ENCODE measurements at regions not wholly inside any gene's neighbourhood (a gene's known extent, or its start where the extent isn't known, plus 50 kb on each side); places are given as distances from the start of the nearest gene placed in this dataset.

- in situ Hi-C loops (cut with HindIII; ENCODE audit: low pct_unique_long_range_greater_than_20kb, low sequenced_read_pairs), result no loop called here
- DNase-seq (ENCODE audit: low read depth, low spot score), result no peak
Observed at GRCh38 chr3:144429719-144430121, 458.1 kb downstream of the DIPK2A start.

- in situ Hi-C loops (cut with HindIII; ENCODE audit: low pct_unique_long_range_greater_than_20kb, low sequenced_read_pairs), result no loop called here
- DNase-seq (ENCODE audit: low read depth, low spot score), result no peak
Observed at GRCh38 chr3:144431134-144431533, 459.5 kb downstream of the DIPK2A start.

DNA sequence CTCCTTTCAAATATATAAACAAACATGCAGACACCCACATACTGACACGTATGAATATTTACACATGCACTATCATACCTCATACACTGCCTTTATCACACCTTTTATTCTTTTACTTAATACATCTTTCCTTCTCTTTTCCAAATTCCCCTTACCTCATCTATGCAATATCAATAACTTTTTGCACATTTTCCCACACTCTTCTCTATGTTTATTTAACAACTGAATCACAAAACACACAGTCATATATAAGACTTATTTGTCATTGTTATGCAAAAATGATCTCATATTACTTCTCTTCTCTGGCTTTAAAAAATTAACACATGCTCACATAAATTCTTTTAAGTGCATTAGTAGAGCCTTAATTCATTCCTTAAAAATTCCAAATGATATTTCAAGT is 461.4 kb downstream of the DIPK2A start:
- in situ Hi-C loops (cut with HindIII; ENCODE audit: low pct_unique_long_range_greater_than_20kb, low sequenced_read_pairs), result no loop called here
- DNase-seq (ENCODE audit: low read depth, low spot score), result no peak

DNA sequence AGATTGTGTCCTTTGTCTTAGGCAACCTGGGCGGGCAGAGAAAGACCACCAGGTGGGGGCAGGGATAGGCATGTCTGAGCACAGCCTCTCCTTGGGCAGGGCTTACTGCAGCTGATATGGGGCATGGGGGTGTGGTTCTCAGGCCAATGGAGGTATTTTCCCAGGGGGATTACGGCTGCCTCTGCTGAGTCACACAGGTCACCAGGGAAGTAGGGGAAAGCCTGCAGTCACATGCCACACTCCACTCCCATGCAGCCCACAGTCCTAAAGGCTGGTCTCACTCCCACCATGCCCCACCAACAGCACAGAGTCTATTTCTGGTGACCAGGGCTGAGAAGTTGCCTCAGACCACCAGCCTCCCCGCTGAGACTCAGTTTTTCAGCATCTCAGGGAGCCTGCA is 466.4 kb downstream of the DIPK2A start:
- in situ Hi-C loops (cut with HindIII; ENCODE audit: low pct_unique_long_range_greater_than_20kb, low sequenced_read_pairs), result no loop called here

DNA sequence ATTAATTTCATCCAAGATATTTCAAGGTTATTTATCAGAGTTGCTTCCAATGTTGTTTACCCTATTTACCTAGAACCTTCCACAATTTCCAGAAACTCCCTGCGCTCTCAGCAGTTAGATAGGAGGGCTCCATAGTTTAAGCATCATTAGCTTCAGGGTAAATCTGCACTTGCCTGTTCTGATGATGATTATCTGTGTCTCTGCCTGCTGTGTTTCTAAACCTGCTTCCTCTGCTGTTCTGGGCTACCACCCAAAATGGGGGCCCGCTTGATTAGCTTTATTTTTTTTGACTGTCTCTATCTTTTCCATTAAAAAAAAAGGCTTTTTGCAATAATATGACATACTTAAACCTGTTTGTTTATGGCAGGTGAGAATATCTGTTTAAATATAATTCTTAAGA is 472.4 kb downstream of the DIPK2A start:
- DNase-seq (ENCODE audit: low read depth, low spot score), result no peak
- in situ Hi-C loops (cut with HindIII; ENCODE audit: low pct_unique_long_range_greater_than_20kb, low sequenced_read_pairs), result no loop called here

More for the DNA sequence above, 466.4 kb downstream of the DIPK2A start:
- DNase-seq (ENCODE audit: low read depth, low spot score), result no peak

DNA sequence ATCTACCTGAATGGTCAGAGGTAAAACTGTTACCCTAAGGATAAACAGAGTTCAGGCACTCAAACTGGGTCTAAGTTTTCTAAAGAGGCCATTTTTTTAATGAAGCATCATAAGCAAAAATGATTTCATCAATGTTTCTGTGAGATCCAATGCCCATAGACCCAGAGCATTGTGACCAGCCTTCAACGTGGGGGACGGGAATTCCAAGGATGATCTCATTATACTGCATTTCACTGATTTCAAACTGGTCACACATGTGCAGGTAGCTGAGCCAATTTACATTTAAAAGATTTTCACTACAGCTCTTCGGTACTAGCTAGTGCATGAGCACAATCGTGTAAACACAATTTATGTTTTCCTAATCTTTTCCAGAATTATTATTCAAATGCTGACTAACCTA is 472.9 kb downstream of the DIPK2A start:
- DNase-seq (ENCODE audit: low read depth, low spot score), result no peak
- in situ Hi-C loops (cut with HindIII; ENCODE audit: low pct_unique_long_range_greater_than_20kb, low sequenced_read_pairs), result no loop called here

GRCh38 chr3:144455841-144456440 is 484.3 kb downstream of the DIPK2A start:
- in situ Hi-C loops (cut with HindIII; ENCODE audit: low pct_unique_long_range_greater_than_20kb, low sequenced_read_pairs), result no loop called here
- DNase-seq (ENCODE audit: low read depth, low spot score), result no peak

DNA sequence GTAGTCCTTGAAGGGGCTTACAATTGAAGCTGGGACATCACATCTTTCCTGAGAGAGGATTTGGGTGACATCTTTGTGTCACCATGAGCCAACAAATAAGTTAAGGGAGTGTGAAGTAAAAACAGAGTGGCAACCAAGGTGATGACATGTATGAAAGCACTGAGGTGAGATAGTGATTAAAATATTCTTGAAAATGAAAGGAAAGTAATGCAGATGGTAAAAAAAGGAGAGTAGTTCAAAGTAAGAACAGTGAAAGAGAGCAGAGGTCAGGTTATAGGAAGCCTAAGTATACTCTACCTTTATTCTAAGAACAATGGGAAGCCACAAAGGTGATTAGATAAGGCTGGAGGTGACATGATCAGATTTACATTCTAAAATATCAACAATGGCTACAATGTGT is 486.1 kb downstream of the DIPK2A start:
- in situ Hi-C loops (cut with HindIII; ENCODE audit: low pct_unique_long_range_greater_than_20kb, low sequenced_read_pairs), result no loop called here
- DNase-seq (ENCODE audit: low read depth, low spot score), result no peak

DNA sequence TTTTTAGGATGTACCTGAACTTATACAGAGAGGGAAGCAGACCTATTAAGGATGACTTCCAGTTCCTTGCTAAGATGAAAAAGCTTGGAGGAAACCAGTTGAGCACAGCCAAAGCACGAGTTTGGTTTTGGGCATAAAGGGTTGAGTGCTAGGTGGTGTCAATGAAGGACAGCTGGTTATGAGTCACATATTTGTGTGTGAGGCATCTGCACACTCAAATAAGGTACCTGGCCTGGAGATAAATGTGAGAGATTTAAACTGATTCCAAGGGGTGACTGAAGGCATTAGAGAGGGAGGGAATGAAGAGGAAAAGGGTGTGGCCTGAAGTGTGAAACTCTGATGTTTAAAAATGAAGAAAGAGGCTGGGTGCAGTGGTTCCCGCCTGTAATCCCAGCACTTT is 486.7 kb downstream of the DIPK2A start:
- DNase-seq (ENCODE audit: low read depth, low spot score), result no peak
- in situ Hi-C loops (cut with HindIII; ENCODE audit: low pct_unique_long_range_greater_than_20kb, low sequenced_read_pairs), result no loop called here

DNA sequence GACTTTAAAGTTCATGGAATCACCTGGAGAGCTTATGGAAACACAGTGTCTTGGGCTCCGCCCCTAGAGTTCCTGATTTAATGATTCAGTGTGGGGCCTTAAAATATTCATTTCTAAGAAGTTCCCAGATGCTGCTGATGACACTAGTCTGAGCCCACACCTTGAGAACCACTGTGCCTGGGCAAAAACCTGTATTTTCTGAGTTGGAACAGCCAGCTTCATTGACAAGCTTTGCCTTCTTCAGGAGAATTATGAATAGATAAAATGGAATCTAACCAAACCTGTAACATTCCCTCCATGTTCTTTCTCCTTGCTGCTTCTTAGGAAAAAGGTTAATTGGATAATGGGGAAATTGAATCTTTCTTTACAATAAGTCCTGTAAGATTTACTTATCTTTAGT is 490.7 kb downstream of the DIPK2A start:
- in situ Hi-C loops (cut with HindIII; ENCODE audit: low pct_unique_long_range_greater_than_20kb, low sequenced_read_pairs), result no loop called here
- DNase-seq (ENCODE audit: low read depth, low spot score), result no peak

GRCh38 chr3:144463911-144464310 is 492.3 kb downstream of the DIPK2A start:
- in situ Hi-C loops (cut with HindIII; ENCODE audit: low pct_unique_long_range_greater_than_20kb, low sequenced_read_pairs), result no loop called here
- no peak for DNase-seq (ENCODE audit: low read depth, low spot score)

- in situ Hi-C loops (cut with HindIII; ENCODE audit: low pct_unique_long_range_greater_than_20kb, low sequenced_read_pairs), result no loop called here
- no peak for DNase-seq (ENCODE audit: low read depth, low spot score)
Observed at GRCh38 chr3:144466114-144466513, 494.5 kb downstream of the DIPK2A start.

- no peak for DNase-seq (ENCODE audit: low read depth, low spot score)
- in situ Hi-C loops (cut with HindIII; ENCODE audit: low pct_unique_long_range_greater_than_20kb, low sequenced_read_pairs), result no loop called here
Observed at GRCh38 chr3:144466540-144466939, 494.9 kb downstream of the DIPK2A start.

DNA sequence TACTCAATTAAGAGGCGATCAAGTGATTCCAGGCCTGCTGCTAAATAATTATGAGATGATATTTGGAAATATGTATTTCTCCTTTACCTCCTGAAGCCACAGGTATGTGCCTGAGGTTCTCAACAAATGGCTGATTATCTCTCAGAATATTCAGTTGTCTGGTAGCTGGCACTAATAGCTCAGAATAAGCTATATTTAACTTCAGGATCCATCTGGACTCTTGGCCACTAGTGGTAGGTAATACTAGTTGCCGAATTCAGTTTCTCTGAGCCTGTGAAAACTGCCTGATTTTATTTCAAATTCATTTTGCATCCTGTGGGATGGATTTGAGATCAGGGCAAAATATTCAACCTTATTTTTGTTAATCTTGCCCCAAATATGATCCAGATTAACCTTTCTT is 499.0 kb downstream of the DIPK2A start:
- no peak for DNase-seq (ENCODE audit: low read depth, low spot score)
- in situ Hi-C loops (cut with HindIII; ENCODE audit: low pct_unique_long_range_greater_than_20kb, low sequenced_read_pairs), result no loop called here

DNA sequence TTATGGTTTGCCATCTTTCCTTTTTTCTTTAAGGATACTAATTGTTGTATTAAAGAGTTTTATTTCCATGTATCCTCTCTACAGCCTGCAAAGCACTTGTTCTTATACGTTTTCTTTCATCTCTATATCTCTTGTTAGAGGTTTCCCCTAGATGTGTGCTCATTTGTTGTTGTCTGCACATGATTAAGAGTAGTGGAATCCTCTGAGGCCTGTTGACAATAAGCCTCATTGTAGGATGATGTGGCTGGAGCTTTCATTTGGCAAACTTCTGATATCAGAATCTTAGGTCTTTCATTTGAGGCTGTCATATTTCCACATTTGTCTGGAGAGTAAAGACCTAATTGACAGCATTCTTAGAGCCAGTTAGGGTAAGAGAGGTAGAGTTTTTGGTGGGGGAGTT is 506.0 kb downstream of the DIPK2A start:
- in situ Hi-C loops (cut with HindIII; ENCODE audit: low pct_unique_long_range_greater_than_20kb, low sequenced_read_pairs), result no loop called here
- DNase-seq (ENCODE audit: low read depth, low spot score), result peak; percentile 56

DNA sequence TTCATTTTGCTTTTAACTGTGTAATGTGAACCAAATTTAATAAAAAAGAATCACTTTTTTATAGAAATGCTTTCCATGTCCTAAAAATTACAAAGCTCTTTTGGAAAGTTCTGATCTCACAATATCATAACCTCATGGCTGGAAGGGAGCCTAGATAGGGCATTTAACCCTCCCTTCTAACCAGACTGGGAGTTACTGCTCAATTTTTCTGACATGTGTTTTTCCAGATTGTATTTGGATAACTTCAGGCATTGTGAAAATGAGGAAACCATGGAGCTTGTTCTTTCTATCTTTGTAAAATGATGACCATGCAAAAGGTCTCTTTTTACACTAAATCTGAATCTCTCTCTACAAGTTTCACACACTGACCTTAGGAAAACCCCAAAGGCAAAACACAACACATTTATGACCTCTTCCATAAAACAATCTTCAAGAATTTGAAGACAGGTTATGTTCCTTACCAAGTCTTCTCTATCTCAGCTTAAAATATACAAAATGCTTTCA is 508.8 kb downstream of the DIPK2A start:
- in situ Hi-C loops (cut with HindIII; ENCODE audit: low pct_unique_long_range_greater_than_20kb, low sequenced_read_pairs), result no loop called here
- DNase-seq (ENCODE audit: low read depth, low spot score), result no peak

DNA sequence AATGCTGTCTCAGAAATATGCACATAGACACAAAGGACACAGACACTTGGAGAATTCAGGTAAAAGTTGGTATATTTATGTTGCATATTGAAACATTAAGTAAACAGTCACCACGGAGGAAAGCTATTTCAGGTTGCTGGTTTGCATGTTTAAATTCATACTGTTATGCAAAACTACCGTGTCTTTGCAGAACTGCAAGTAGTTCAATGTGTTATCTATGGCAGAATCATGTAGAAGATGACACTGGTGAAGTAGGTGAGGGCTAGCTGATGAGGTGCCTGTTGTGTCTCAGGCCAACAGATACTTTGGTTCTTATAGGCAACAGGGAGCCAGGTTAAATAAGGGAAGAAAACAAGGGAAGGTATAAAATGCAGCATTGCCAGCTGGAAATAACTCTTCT is 511.3 kb downstream of the DIPK2A start:
- in situ Hi-C loops (cut with HindIII; ENCODE audit: low pct_unique_long_range_greater_than_20kb, low sequenced_read_pairs), result no loop called here
- no peak for DNase-seq (ENCODE audit: low read depth, low spot score)

DNA sequence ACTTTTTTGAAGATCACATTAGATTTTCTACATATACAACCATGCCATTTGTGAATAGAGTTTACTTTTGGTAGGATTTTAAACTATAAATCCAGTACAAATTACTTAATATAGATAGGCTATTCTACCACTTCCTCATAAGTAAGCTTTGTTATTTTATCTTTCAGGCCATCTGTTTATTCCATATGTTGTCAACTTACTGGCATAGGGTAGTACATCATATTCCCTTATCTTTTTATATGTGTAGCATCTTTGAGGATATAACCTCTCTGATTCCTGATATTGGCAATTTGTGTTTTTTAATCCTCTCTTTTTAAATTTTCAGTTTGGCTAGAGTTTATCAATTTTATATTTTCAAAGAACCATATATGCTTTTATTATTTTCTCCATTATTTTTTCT is 515.4 kb downstream of the DIPK2A start:
- no peak for DNase-seq (ENCODE audit: low read depth, low spot score)
- in situ Hi-C loops (cut with HindIII; ENCODE audit: low pct_unique_long_range_greater_than_20kb, low sequenced_read_pairs), result no loop called here

GRCh38 chr3:144488927-144489326 is 517.3 kb downstream of the DIPK2A start:
- DNase-seq (ENCODE audit: low read depth, low spot score), result no peak
- in situ Hi-C loops (cut with HindIII; ENCODE audit: low pct_unique_long_range_greater_than_20kb, low sequenced_read_pairs), result no loop called here

DNA sequence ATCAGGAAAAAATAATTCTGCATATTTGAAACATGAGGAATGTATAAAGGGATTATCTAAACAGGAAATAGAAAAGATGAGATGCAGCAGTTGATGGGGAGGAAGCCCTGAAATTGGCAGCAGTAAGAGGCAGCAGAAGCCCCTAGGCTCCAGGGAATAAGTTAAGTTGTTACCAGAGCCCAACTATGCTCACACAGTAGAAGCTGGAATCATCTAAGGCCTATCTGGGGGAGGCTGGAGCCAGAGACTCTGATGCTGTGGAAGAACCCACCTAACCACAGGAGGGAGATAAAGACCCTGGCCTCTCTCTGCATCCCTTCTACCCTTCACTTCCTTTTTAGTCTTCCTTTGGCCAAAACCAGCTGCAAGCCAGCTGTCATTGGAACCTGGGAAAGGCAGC is 519.7 kb downstream of the DIPK2A start:
- in situ Hi-C loops (cut with HindIII; ENCODE audit: low pct_unique_long_range_greater_than_20kb, low sequenced_read_pairs), result no loop called here
- no peak for DNase-seq (ENCODE audit: low read depth, low spot score)
